ENCODE measurements at regions not wholly inside any gene's neighbourhood (a gene's known extent, or its start where the extent isn't known, plus 50 kb on each side); places are given as distances from the start of the nearest gene placed in this dataset.
A peak's percentile ranks its signal among the peaks of the same experiment; 100 is the strongest.

- no peak overlapping the region for H3K4me3 ChIP-seq (ENCODE audit: low read length)
- TF ChIP-seq CTCF (conservative IDR thresholded peaks at IDR 0.05; ENCODE audit: low read depth, low read length): no peak
- DNase-seq (ENCODE audit: low read depth): no peak
These were observed 1484.5 kb upstream of the ZEB2 start for GRCh38 chr2:146004462-146004861.

- H3K4me3 ChIP-seq (ENCODE audit: low read length): no peak overlapping the region
- no peak for DNase-seq (ENCODE audit: low read depth)
- no peak for TF ChIP-seq CTCF (conservative IDR thresholded peaks at IDR 0.05; ENCODE audit: low read depth, low read length)
These were observed 1483.4 kb upstream of the ZEB2 start for GRCh38 chr2:146003337-146003736.

GRCh38 chr2:145994910-145995309 is 1475.0 kb upstream of the ZEB2 start:
- TF ChIP-seq CTCF (conservative IDR thresholded peaks at IDR 0.05; ENCODE audit: low read depth, low read length): no peak
- no peak for DNase-seq (ENCODE audit: low read depth)
- no peak overlapping the region for H3K4me3 ChIP-seq (ENCODE audit: low read length)

- H3K4me3 ChIP-seq (ENCODE audit: low read length): no peak overlapping the region
- no peak for TF ChIP-seq CTCF (conservative IDR thresholded peaks at IDR 0.05; ENCODE audit: low read depth, low read length)
- DNase-seq (ENCODE audit: low read depth): no peak
These were observed 1472.7 kb upstream of the ZEB2 start for GRCh38 chr2:145992572-145992971.

GRCh38 chr2:145987793-145988192 is 1467.9 kb upstream of the ZEB2 start:
- DNase-seq (ENCODE audit: low read depth): peak; percentile 21
- H3K4me3 ChIP-seq (ENCODE audit: low read length): no peak overlapping the region
- TF ChIP-seq CTCF (conservative IDR thresholded peaks at IDR 0.05; ENCODE audit: low read depth, low read length): no peak

- no peak for DNase-seq (ENCODE audit: low read depth)
- no peak overlapping the region for H3K4me3 ChIP-seq (ENCODE audit: low read length)
- no peak for TF ChIP-seq CTCF (conservative IDR thresholded peaks at IDR 0.05; ENCODE audit: low read depth, low read length)
These were observed 1465.6 kb upstream of the ZEB2 start for GRCh38 chr2:145985517-145985916.

- H3K4me3 ChIP-seq (ENCODE audit: low read length): no peak overlapping the region
- no peak for TF ChIP-seq CTCF (conservative IDR thresholded peaks at IDR 0.05; ENCODE audit: low read depth, low read length)
- peak; percentile 89 for DNase-seq (ENCODE audit: low read depth)
These were observed 1464.7 kb upstream of the ZEB2 start for GRCh38 chr2:145984580-145984979.
